ENCODE measurements at regions not wholly inside any gene's neighbourhood (a gene's known extent, or its start where the extent isn't known, plus 50 kb on each side); places are given as distances from the start of the nearest gene placed in this dataset.

GRCh38 chr4:24419181-24420034 is 164.9 kb downstream of the DHX15 start:
- DNase-seq (ENCODE audit: low read depth in 1 of 2, low spot score in 1 of 2), result peak; percentile 7 to 54

- no peak for DNase-seq (ENCODE audit: low read depth in 1 of 2, low spot score in 1 of 2)
Observed at GRCh38 chr4:24417206-24417605, 167.1 kb downstream of the DHX15 start.

GRCh38 chr4:24416293-24416692 is 168.1 kb downstream of the DHX15 start:
- DNase-seq (ENCODE audit: low read depth in 1 of 2, low spot score in 1 of 2), result no peak

GRCh38 chr4:24413311-24413784 is 171.0 kb downstream of the DHX15 start:
- no peak for DNase-seq (ENCODE audit: low read depth in 1 of 2, low spot score in 1 of 2)

- DNase-seq (ENCODE audit: low read depth in 1 of 2, low spot score in 1 of 2), result no peak
Observed at GRCh38 chr4:24411806-24412205, 172.5 kb downstream of the DHX15 start.

- DNase-seq (ENCODE audit: low read depth in 1 of 2, low spot score in 1 of 2), result no peak
Observed at GRCh38 chr4:24411299-24411698, 173.1 kb downstream of the DHX15 start.

- no peak for DNase-seq (ENCODE audit: low read depth in 1 of 2, low spot score in 1 of 2)
Observed at GRCh38 chr4:24408640-24409039, 175.7 kb downstream of the DHX15 start.

GRCh38 chr4:24405926-24406325 is 178.4 kb downstream of the DHX15 start:
- DNase-seq (ENCODE audit: low read depth in 1 of 2, low spot score in 1 of 2), result no peak

- no peak for DNase-seq (ENCODE audit: low read depth in 1 of 2, low spot score in 1 of 2)
Observed at GRCh38 chr4:24405341-24405740, 179.0 kb downstream of the DHX15 start.

- DNase-seq (ENCODE audit: low read depth in 1 of 2, low spot score in 1 of 2), result no peak
Observed at GRCh38 chr4:24404281-24404680, 180.1 kb downstream of the DHX15 start.

- no peak for DNase-seq (ENCODE audit: low read depth in 1 of 2, low spot score in 1 of 2)
Observed at GRCh38 chr4:24403265-24403664, 181.1 kb downstream of the DHX15 start.

GRCh38 chr4:24400537-24400936 is 183.8 kb downstream of the DHX15 start:
- DNase-seq (ENCODE audit: low read depth in 1 of 2, low spot score in 1 of 2), result no peak

- DNase-seq (ENCODE audit: low read depth in 1 of 2, low spot score in 1 of 2), result no peak
Observed at GRCh38 chr4:24396988-24397387, 187.4 kb downstream of the DHX15 start.

- DNase-seq (ENCODE audit: low read depth in 1 of 2, low spot score in 1 of 2), result no peak
Observed at GRCh38 chr4:24395937-24396336, 188.4 kb downstream of the DHX15 start.

GRCh38 chr4:24394041-24394440 is 190.3 kb downstream of the DHX15 start:
- no peak for DNase-seq (ENCODE audit: low read depth in 1 of 2, low spot score in 1 of 2)

- DNase-seq (ENCODE audit: low read depth in 1 of 2, low spot score in 1 of 2), result no peak
Observed at GRCh38 chr4:24392613-24393012, 191.7 kb downstream of the DHX15 start.

GRCh38 chr4:24382381-24382780 is 202.0 kb downstream of the DHX15 start:
- DNase-seq (ENCODE audit: low read depth in 1 of 2, low spot score in 1 of 2), result no peak

- DNase-seq (ENCODE audit: low read depth in 1 of 2, low spot score in 1 of 2), result no peak
Observed at GRCh38 chr4:24380957-24381665, 203.2 kb downstream of the DHX15 start.

- no peak for DNase-seq (ENCODE audit: low read depth in 1 of 2, low spot score in 1 of 2)
Observed at GRCh38 chr4:24373704-24374103, 210.7 kb downstream of the DHX15 start.

- no peak for DNase-seq (ENCODE audit: low read depth in 1 of 2, low spot score in 1 of 2)
Observed at GRCh38 chr4:24372881-24373280, 211.5 kb downstream of the DHX15 start.

- DNase-seq (ENCODE audit: low read depth in 1 of 2, low spot score in 1 of 2), result no peak
Observed at GRCh38 chr4:24372341-24372740, 212.0 kb downstream of the DHX15 start.

- DNase-seq (ENCODE audit: low read depth in 1 of 2, low spot score in 1 of 2), result no peak
Observed at GRCh38 chr4:24370421-24370820, 213.9 kb downstream of the DHX15 start.
